ENCODE measurements at regions not wholly inside any gene's neighbourhood (a gene's known extent, or its start where the extent isn't known, plus 50 kb on each side); places are given as distances from the start of the nearest gene placed in this dataset.

GRCh38 chr3:623914-624545, 427.5 kb downstream of the CHL1 start:
- DNase-seq (ENCODE audit: low spot score), result no peak
- in situ Hi-C loops (cut with HindIII; ENCODE audit: low sequenced_read_pairs), result no loop called here

- DNase-seq (ENCODE audit: low spot score), result peak; percentile 92
- in situ Hi-C loops (cut with HindIII; ENCODE audit: low sequenced_read_pairs), result no loop called here
Observed at GRCh38 chr3:632571-633170, 436.1 kb downstream of the CHL1 start.

GRCh38 chr3:634511-634910, 437.9 kb downstream of the CHL1 start:
- in situ Hi-C loops (cut with HindIII; ENCODE audit: low sequenced_read_pairs), result no loop called here
- no peak for DNase-seq (ENCODE audit: low spot score)

- no peak for DNase-seq (ENCODE audit: low spot score)
- in situ Hi-C loops (cut with HindIII; ENCODE audit: low sequenced_read_pairs), result no loop called here
Observed at GRCh38 chr3:635393-635792, 438.8 kb downstream of the CHL1 start.

DNA sequence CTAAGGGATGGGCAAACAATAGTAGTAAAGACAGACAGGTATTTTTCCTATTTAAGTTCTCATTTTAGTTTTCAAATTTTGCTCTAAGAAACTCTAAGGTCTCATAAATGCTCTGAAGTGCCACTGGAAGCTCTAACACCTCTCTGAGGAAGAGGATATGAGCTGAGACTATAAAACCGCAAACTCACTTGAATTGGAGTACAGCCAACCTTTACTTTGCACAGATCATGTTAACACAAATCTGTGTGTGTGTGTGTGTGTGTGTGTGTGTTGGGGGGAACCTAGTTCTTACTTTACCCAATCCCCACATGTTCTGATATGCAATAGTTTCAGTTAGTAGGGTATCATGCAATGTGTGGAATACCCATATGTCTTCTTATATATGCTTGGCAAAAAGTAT, 446.8 kb downstream of the CHL1 start:
- in situ Hi-C loops (cut with HindIII; ENCODE audit: low sequenced_read_pairs), result no loop called here
- no peak for DNase-seq (ENCODE audit: low spot score)

- in situ Hi-C loops (cut with HindIII; ENCODE audit: low sequenced_read_pairs), result no loop called here
- no peak for DNase-seq (ENCODE audit: low spot score)
Observed at GRCh38 chr3:655824-656223, 437.0 kb upstream of the CNTN6 start.

DNA sequence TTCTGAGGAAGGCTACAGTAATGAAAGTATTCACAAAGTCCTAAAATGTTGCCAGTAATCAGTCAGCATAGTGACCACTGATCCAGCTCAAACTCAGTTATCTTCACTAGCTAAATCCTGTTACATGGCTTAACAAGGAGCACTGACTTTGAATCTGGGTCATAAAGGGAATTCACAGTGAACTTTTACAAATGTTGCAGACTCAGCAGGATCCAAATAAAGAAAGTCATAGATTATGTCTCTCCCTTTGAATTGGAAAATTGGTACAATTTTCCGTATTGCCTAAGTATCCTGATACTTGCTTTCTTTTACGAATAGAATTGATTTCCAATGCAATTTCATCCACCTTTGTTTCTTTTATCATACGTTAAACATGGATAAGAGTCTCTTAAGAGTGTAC, 431.5 kb upstream of the CNTN6 start:
- in situ Hi-C loops (cut with HindIII; ENCODE audit: low sequenced_read_pairs), result no loop called here
- no peak for DNase-seq (ENCODE audit: low spot score)

DNA sequence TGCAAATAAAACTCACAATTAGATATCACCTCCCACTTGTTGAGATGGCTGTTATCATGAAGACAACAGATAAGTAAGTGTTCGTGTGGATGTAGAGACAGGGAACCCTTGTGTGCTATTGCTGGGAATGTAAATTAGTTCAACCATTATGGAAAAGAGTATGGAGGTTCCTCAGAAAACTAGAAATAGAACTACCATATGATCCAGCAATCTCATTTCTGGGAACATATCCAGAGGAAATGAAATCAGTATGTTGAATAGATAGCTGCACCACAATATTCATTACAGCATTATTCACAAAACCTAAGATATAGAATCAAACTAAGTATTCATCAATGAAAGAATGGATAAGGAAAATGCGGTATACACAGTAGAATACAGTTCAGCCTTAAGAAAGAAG, 418.7 kb upstream of the CNTN6 start:
- no peak for DNase-seq (ENCODE audit: low spot score)
- in situ Hi-C loops (cut with HindIII; ENCODE audit: low sequenced_read_pairs), result no loop called here

DNA sequence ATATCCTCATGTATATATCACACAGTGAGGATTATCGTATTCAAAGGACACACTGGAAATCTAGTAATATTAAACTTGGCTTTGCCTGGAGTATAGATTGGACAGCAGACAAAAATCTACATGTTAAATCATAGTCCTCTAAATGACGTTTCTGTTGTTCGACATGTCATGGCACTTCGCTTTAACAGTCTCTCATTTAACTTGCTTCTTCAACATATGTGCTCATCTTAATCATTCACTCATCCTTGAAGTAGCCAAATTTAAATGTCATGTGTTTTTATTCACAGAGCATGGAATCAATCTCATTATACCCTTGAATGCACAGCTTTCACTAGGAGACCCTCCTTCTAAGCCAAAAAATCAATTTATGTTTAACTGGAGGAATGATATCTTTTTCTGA, 417.0 kb upstream of the CNTN6 start:
- no peak for DNase-seq (ENCODE audit: low spot score)
- in situ Hi-C loops (cut with HindIII; ENCODE audit: low sequenced_read_pairs), result no loop called here

- in situ Hi-C loops (cut with HindIII; ENCODE audit: low sequenced_read_pairs), result no loop called here
- DNase-seq (ENCODE audit: low spot score), result no peak
Observed at GRCh38 chr3:683770-684169, 409.1 kb upstream of the CNTN6 start.

- no peak for DNase-seq (ENCODE audit: low spot score)
- in situ Hi-C loops (cut with HindIII; ENCODE audit: low sequenced_read_pairs), result no loop called here
Observed at GRCh38 chr3:690770-691169, 402.1 kb upstream of the CNTN6 start.

- in situ Hi-C loops (cut with HindIII; ENCODE audit: low sequenced_read_pairs), result no loop called here
- DNase-seq (ENCODE audit: low spot score), result no peak
Observed at GRCh38 chr3:700514-700913, 392.3 kb upstream of the CNTN6 start.

DNA sequence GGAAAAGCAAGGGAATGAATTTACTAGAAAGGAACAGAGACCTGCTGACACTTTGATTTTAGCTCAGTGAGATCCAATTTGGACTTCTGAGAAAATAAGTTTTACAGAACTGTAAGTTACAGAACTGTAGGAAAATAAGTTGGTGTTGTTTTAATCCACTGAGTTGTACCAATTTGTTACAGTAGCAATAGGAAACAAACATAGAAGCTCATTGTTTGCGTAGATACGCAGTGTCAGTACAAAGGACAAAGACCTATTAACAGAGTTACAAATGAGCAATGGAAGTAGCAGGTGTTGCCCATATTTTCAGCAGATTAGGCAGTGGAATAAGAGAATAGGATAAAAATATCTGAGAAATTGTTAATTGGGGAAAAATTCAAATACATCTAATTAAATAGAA, 385.8 kb upstream of the CNTN6 start:
- in situ Hi-C loops (cut with HindIII; ENCODE audit: low sequenced_read_pairs), result no loop called here
- DNase-seq (ENCODE audit: low spot score), result peak; percentile 2

- in situ Hi-C loops (cut with HindIII; ENCODE audit: low sequenced_read_pairs), result no loop called here
- no peak for DNase-seq (ENCODE audit: low spot score)
Observed at GRCh38 chr3:713006-713621, 379.7 kb upstream of the CNTN6 start.

- no peak for DNase-seq (ENCODE audit: low spot score)
- in situ Hi-C loops (cut with HindIII; ENCODE audit: low sequenced_read_pairs), result no loop called here
Observed at GRCh38 chr3:713947-714620, 378.7 kb upstream of the CNTN6 start.

DNA sequence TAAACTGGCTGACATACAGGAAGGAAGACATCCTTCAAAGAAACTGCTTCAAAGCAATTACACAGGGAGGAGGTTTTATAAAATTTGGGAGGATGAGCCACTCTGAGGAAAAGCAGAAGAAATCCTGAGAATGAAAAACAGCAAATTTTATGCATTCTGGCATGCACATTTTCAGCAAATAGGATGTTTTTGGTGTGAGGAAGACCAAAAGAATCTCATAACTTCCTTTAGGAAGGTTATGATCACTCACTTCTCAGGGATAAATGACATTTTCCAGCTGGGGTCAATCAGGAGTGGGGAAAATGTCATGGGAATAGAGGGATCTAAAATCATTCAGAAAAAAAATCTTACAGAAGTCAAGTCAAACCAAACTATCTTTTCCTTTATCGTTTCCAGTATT, 371.7 kb upstream of the CNTN6 start:
- in situ Hi-C loops (cut with HindIII; ENCODE audit: low sequenced_read_pairs), result no loop called here
- DNase-seq (ENCODE audit: low spot score), result no peak

GRCh38 chr3:732326-732928, 360.4 kb upstream of the CNTN6 start:
- in situ Hi-C loops (cut with HindIII; ENCODE audit: low sequenced_read_pairs), result no loop called here
- no peak for DNase-seq (ENCODE audit: low spot score)

DNA sequence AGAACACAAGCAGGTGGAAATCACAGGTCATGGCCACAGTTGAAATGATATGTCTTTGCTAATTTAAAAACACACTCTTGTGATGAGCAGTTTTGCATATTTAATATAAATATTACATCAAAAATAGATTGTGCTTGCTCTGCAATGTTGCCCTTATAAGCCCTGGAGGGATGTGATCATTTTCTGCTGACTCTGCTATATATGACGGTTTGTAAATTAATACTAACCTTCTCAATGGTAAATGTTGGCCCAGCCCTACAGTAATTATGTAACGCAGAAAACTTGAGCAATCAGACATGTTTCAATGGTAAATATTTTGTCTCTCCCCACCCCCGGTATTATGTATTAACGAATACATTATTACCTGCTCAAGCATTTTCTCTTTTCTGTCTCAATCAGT, 359.5 kb upstream of the CNTN6 start:
- in situ Hi-C loops (cut with HindIII; ENCODE audit: low sequenced_read_pairs), result no loop called here
- no peak for DNase-seq (ENCODE audit: low spot score)

GRCh38 chr3:757711-758110, 335.1 kb upstream of the CNTN6 start:
- in situ Hi-C loops (cut with HindIII; ENCODE audit: low sequenced_read_pairs), result no loop called here
- no peak for DNase-seq (ENCODE audit: low spot score)

- in situ Hi-C loops (cut with HindIII; ENCODE audit: low sequenced_read_pairs), result no loop called here
- no peak for DNase-seq (ENCODE audit: low spot score)
Observed at GRCh38 chr3:759106-759505, 333.7 kb upstream of the CNTN6 start.

All from G401 (cell line).